AG04449 (cell line): ENCODE measurements at regions not wholly inside any gene's neighbourhood (a gene's known extent, or its start where the extent isn't known, plus 50 kb on each side); places are given as distances from the start of the nearest gene placed in this dataset.

ENCODE experiments used
- CTCF ChIA-PET: fragments of 350-600 bp; formaldehyde crosslinking; extraction: SDS; loops from one replicate; lab custom pipeline; 2021; ENCODE audit warnings: antibody characterized with exemption; lab: Yijun Ruan, JAX
- POLR2A ChIA-PET: fragments of 400-600, 350-600 bp; formaldehyde crosslinking; extraction: SDS; loops from one replicate; lab custom pipeline; 2020; ENCODE audit warnings: antibody characterized with exemption, inconsistent platforms; lab: Yijun Ruan, JAX
- DNase-seq: peaks from one replicate; pipeline ENCODE4 v3.0.0-alpha.2; 2010; ENCODE audit warnings: low read depth, low spot score
- H3K4me3 ChIP-seq: 2 replicates; pipeline ENCODE4 v1.5.1; 2011; ENCODE audit warnings: low read depth, mild to moderate bottlenecking, control low read depth, low read length
- CTCF ChIP-seq: IDR thresholded peaks from one replicate; pipeline ENCODE4 v1.5.1; 2011; ENCODE audit warnings: mild to moderate bottlenecking, moderate library complexity, low read length, control low read depth, inconsistent platforms; ENCODE audit not compliant: insufficient read depth; ENCODE audit errors: missing control alignments

GRCh38 chr6:92495242-92495641 lies 924.1 kb downstream of the EPHA7 start:
- H3K4me3 ChIP-seq = no peak overlapping the region
- ChIA-PET CTCF (no interaction called here), POLR2A (no interaction called here)
- TF ChIP-seq CTCF = no peak
- no peak for DNase-seq

GRCh38 chr6:92485487-92485886 lies 933.9 kb downstream of the EPHA7 start:
- CTCF ChIA-PET = no interaction called here

GRCh38 chr6:92479831-92480230 lies 939.5 kb downstream of the EPHA7 start:
- DNase-seq = no peak
- POLR2A ChIA-PET = no interaction called here
- CTCF ChIA-PET = no interaction called here
- no peak overlapping the region for H3K4me3 ChIP-seq
- TF ChIP-seq CTCF = no peak

More at GRCh38 chr6:92485487-92485886, 933.9 kb downstream of the EPHA7 start:
- TF ChIP-seq CTCF = no peak
- POLR2A ChIA-PET = no interaction called here
- H3K4me3 ChIP-seq = no peak overlapping the region
- DNase-seq = no peak

GRCh38 chr6:92473056-92473455 lies 946.3 kb downstream of the EPHA7 start:
- ChIA-PET CTCF (no interaction called here), POLR2A (no interaction called here)
- no peak for TF ChIP-seq CTCF
- no peak for DNase-seq
- no peak overlapping the region for H3K4me3 ChIP-seq

- ChIA-PET CTCF (no interaction called here), POLR2A (no interaction called here)
- no peak overlapping the region for H3K4me3 ChIP-seq
- TF ChIP-seq CTCF = no peak
- no peak for DNase-seq
Measured at GRCh38 chr6:92469186-92469828, 950.1 kb downstream of the EPHA7 start.

- CTCF ChIA-PET = no interaction called here
- DNase-seq = no peak
- POLR2A ChIA-PET = no interaction called here
- H3K4me3 ChIP-seq = no peak overlapping the region
- TF ChIP-seq CTCF = no peak
Measured at GRCh38 chr6:92468066-92468465, 951.3 kb downstream of the EPHA7 start.
